ENCODE measurements at regions not wholly inside any gene's neighbourhood (a gene's known extent, or its start where the extent isn't known, plus 50 kb on each side); places are given as distances from the start of the nearest gene placed in this dataset.
A peak's percentile ranks its signal among the peaks of the same experiment; 100 is the strongest.
"Not testable (repeated sequence)": the region's sequence is repeated elsewhere in the genome, so short reads cannot be mapped to it uniquely, and the experiment has no call there.

GRCh38 chr4:141290771-141291170 lies 70.1 kb downstream of the ZNF330 start:
- DNase-seq (ENCODE audit: low read depth), result no peak

GRCh38 chr4:141294306-141294705 lies 73.6 kb downstream of the ZNF330 start:
- no peak for DNase-seq (ENCODE audit: low read depth)

- no peak for DNase-seq (ENCODE audit: low read depth)
Measured at GRCh38 chr4:141301216-141301615, 80.5 kb downstream of the ZNF330 start.

GRCh38 chr4:141302924-141303323 lies 82.2 kb downstream of the ZNF330 start:
- DNase-seq (ENCODE audit: low read depth), result no peak

- DNase-seq (ENCODE audit: low read depth), result no peak
Measured at GRCh38 chr4:141304346-141304745, 83.7 kb downstream of the ZNF330 start.

GRCh38 chr4:141306331-141306730 lies 85.6 kb downstream of the ZNF330 start:
- no peak for DNase-seq (ENCODE audit: low read depth)

- peak; percentile 73 for DNase-seq (ENCODE audit: low read depth)
Measured at GRCh38 chr4:141307241-141307689, 86.6 kb downstream of the ZNF330 start.

GRCh38 chr4:141309874-141310273 lies 89.2 kb downstream of the ZNF330 start:
- DNase-seq (ENCODE audit: low read depth), result no peak

- no peak for DNase-seq (ENCODE audit: low read depth)
Measured at GRCh38 chr4:141311246-141312204, 90.8 kb downstream of the ZNF330 start.

GRCh38 chr4:141314627-141315026 lies 93.9 kb downstream of the ZNF330 start:
- no peak for DNase-seq (ENCODE audit: low read depth)

- DNase-seq (ENCODE audit: low read depth), result peak; percentile 31
Measured at GRCh38 chr4:141328560-141329173, 108.0 kb downstream of the ZNF330 start.

GRCh38 chr4:141329174-141329569 lies 108.5 kb downstream of the ZNF330 start:
- DNase-seq (ENCODE audit: low read depth), result peak; percentile 97

- DNase-seq (ENCODE audit: low read depth), result no peak
Measured at GRCh38 chr4:141330616-141331015, 109.9 kb downstream of the ZNF330 start.

GRCh38 chr4:141331534-141332358 lies 111.1 kb downstream of the ZNF330 start:
- DNase-seq (ENCODE audit: low read depth), result no peak

- DNase-seq (ENCODE audit: low read depth), result not testable (repeated sequence)
Measured at GRCh38 chr4:141332359-141333181, 111.9 kb downstream of the ZNF330 start.

GRCh38 chr4:141333456-141334230 lies 112.9 kb downstream of the ZNF330 start:
- peak; percentile 88 for DNase-seq (ENCODE audit: low read depth)

GRCh38 chr4:141335166-141335565 lies 114.5 kb downstream of the ZNF330 start:
- no peak for DNase-seq (ENCODE audit: low read depth)

GRCh38 chr4:141338238-141338637 lies 117.5 kb downstream of the ZNF330 start:
- no peak for DNase-seq (ENCODE audit: low read depth)

- DNase-seq (ENCODE audit: low read depth), result no peak
Measured at GRCh38 chr4:141339391-141339790, 118.7 kb downstream of the ZNF330 start.

- DNase-seq (ENCODE audit: low read depth), result peak; percentile 30
Measured at GRCh38 chr4:141339966-141340365, 119.3 kb downstream of the ZNF330 start.

GRCh38 chr4:141340458-141340857 lies 119.8 kb downstream of the ZNF330 start:
- no peak for DNase-seq (ENCODE audit: low read depth)
